GM06990 (cell line): ENCODE measurements at regions not wholly inside any gene's neighbourhood (a gene's known extent, or its start where the extent isn't known, plus 50 kb on each side); places are given as distances from the start of the nearest gene placed in this dataset.
"Not testable (repeated sequence)": the region's sequence is repeated elsewhere in the genome, so short reads cannot be mapped to it uniquely, and the experiment has no call there.

Experiments used
- DNase-seq: peaks from one replicate; pipeline ENCODE4 v3.0.0-alpha.2; 2011; ENCODE audit not compliant: insufficient read length; ENCODE audit errors: extremely low read depth
- H3K27me3 ChIP-seq: replicated peaks from 2 replicates; pipeline ENCODE4 v1.6.0; 2011; ENCODE audit warnings: low read length; ENCODE audit not compliant: control insufficient read depth, insufficient read depth
- H3K36me3 ChIP-seq: 2 replicates; pipeline ENCODE4 v1.5.1; 2011; ENCODE audit warnings: low read length; ENCODE audit not compliant: control insufficient read depth, insufficient read depth
- H3K4me3 ChIP-seq: replicated peaks from 2 replicates; pipeline ENCODE4 v1.5.1; 2011; ENCODE audit warnings: low read depth, mild to moderate bottlenecking, control low read depth, low read length
- CTCF ChIP-seq: IDR thresholded peaks from 2 replicates; pipeline ENCODE4 v1.5.1; 2011; ENCODE audit warnings: low read length, control low read depth, mild to moderate bottlenecking, inconsistent platforms; ENCODE audit not compliant: insufficient read depth, poor library complexity, severe bottlenecking

GRCh38 chr22:11253000-11253511 lies 4274.9 kb upstream of the OR11H1 start:
- H3K4me3 ChIP-seq, result no peak overlapping the region
- H3K36me3 ChIP-seq, result no peaks in the 10 kb centered on the region
- no peaks in the 10 kb centered on the region for H3K27me3 ChIP-seq
- DNase-seq, result no peak
- no peak for TF ChIP-seq CTCF

- not testable (repeated sequence) for H3K36me3 ChIP-seq, H3K4me3 ChIP-seq, DNase-seq, H3K27me3 ChIP-seq
Measured at GRCh38 chr22:11270981-11271380, 4257.0 kb upstream of the OR11H1 start.

- H3K27me3 ChIP-seq, H3K4me3 ChIP-seq, DNase-seq, H3K36me3 ChIP-seq: not testable (repeated sequence)
- peak; percentile 6 for TF ChIP-seq CTCF
Measured at GRCh38 chr22:11285116-11285838, 4242.7 kb upstream of the OR11H1 start.

- H3K36me3 ChIP-seq, H3K27me3 ChIP-seq, H3K4me3 ChIP-seq, DNase-seq: not testable (repeated sequence)
Measured at GRCh38 chr22:11285839-11286205, 4242.2 kb upstream of the OR11H1 start.

- DNase-seq, H3K36me3 ChIP-seq, H3K27me3 ChIP-seq, H3K4me3 ChIP-seq: not testable (repeated sequence)
Measured at GRCh38 chr22:11288246-11289220, 4239.5 kb upstream of the OR11H1 start.

DNA sequence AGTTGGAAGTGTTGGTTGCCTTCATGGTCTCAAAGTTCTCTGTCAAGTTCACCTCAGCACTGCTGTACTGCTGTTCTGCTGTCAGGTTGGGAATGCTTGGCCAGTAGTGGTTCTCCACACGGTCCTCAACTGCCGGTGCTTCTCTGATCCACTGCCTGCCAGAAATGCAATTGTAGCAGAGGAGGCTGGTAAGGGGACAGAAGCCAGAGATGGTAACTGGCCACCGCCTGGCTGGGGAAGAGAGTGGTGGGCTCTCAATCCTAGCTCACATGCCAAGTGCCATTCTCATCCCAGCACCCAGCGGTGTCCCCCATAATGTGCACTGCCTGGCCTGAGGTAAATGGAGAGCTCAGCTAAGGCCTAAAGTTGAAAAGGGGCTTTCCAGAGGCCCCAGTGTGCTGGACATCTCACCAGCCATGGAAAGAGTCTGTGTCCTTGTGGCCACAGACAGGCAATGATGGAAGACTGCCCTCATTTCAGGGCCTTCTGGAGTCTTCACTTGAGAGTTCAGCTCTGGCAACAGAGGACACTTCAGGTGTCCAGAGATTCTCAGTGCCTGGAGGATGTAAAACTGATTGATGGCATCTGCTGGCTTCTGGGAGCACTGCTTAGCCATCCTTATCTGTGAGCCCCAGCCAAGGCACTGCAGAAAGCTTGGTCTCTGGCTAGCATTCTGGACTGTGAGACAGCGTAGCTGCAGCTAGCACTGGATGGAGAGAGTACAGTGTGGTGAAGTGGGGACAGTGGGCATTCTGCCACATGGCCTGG lies 4229.7 kb upstream of the OR11H1 start:
- DNase-seq, H3K4me3 ChIP-seq, H3K27me3 ChIP-seq, H3K36me3 ChIP-seq: not testable (repeated sequence)

DNA sequence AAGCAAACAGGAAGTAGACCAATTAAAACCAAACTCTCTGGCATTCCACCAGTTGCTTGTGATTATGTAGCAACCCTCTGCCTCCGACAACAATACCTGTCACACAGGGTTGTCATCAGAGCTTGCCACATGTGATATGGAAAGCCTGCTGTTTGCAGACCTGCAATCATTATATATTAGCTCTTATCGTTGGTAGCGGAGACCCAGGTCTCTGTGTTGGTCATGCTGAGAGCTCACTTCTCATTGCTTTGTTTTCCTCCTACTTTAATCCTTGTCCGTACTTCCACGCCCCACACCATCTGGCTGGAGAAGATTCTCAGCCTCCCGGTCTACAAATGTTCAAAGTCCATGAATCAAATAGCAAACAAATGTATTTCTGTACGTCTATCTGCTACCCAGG lies 4225.6 kb upstream of the OR11H1 start:
- not testable (repeated sequence) for DNase-seq, H3K4me3 ChIP-seq, H3K27me3 ChIP-seq, H3K36me3 ChIP-seq

GRCh38 chr22:11302904-11303303 lies 4225.1 kb upstream of the OR11H1 start:
- H3K36me3 ChIP-seq, H3K27me3 ChIP-seq, H3K4me3 ChIP-seq, DNase-seq: not testable (repeated sequence)

GRCh38 chr22:11305179-11305578 lies 4222.8 kb upstream of the OR11H1 start:
- not testable (repeated sequence) for H3K27me3 ChIP-seq, H3K4me3 ChIP-seq, DNase-seq, H3K36me3 ChIP-seq

- H3K27me3 ChIP-seq, H3K4me3 ChIP-seq, DNase-seq, H3K36me3 ChIP-seq: not testable (repeated sequence)
Measured at GRCh38 chr22:11306933-11307518, 4221.0 kb upstream of the OR11H1 start.
